BLaER1 treated with 17β-estradiol and CSF1 and Interleukin-3, amounts not matched to agents 10 nM and 100 nM (cell line): ENCODE measurements at regions not wholly inside any gene's neighbourhood (a gene's known extent, or its start where the extent isn't known, plus 50 kb on each side); places are given as distances from the start of the nearest gene placed in this dataset.

Experiments used
- H3K27ac ChIP-seq, 11 experiments: shearing (Covaris generic); formaldehyde crosslinking; 2 replicates each; pipeline ENCODE4 v1.8.1; 2022
- H3K27me3 ChIP-seq, 11 experiments: shearing (Covaris generic); formaldehyde crosslinking; 2 replicates each; pipeline ENCODE4 v1.8.1; 2022
- H3K36me3 ChIP-seq, 11 experiments: shearing (Covaris generic); formaldehyde crosslinking; 2 replicates each; pipeline ENCODE4 v1.8.1; 2022
- H3K4me1 ChIP-seq, 10 experiments: shearing (Covaris generic); formaldehyde crosslinking; 2 replicates each; pipeline ENCODE4 v1.8.1; 2022
- H3K4me2 ChIP-seq, 11 experiments: shearing (Covaris generic); formaldehyde crosslinking; 2 replicates each; pipeline ENCODE4 v1.8.1; 2022
- H3K4me3 ChIP-seq, 10 experiments: shearing (Covaris generic); formaldehyde crosslinking; 2 replicates each; pipeline ENCODE4 v1.8.1; 2022
- H3K9ac ChIP-seq, 11 experiments: shearing (Covaris generic); formaldehyde crosslinking; 2 replicates each; pipeline ENCODE4 v1.8.1; 2022
- H3K9me3 ChIP-seq, 11 experiments: shearing (Covaris generic); formaldehyde crosslinking; replicated peaks in 1 of 11; 2 replicates each; pipeline ENCODE4 v1.8.1; 2022
- H4K20me1 ChIP-seq, 11 experiments: shearing (Covaris generic); formaldehyde crosslinking; 2 replicates each; pipeline ENCODE4 v1.8.1; 2022
- Cebpa-rat ChIP-seq, 11 experiments: shearing (Covaris generic); IDR thresholded peaks; 2 replicates each; pipeline ENCODE4 v1.8.1; 2022

DNA sequence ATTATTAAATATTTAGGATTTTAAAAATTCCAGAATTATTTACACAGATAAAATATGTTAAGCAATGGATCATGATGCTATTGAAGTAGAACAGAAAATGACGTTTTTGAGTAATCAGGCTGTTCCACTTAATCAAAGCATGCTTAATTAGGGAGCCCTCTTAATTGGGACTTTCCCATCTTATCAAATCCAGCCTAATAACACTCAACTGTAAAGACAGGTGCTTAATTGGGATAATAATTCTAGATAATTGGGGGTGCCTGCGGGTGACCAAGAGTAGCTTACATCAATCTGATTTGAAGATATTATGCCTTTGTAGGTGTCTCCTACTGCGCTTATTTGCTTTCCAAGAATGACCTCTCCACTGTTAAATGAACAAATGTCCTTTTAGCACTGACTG, 742.2 kb upstream of the SLITRK6 start:
- Histone ChIP-seq H3K9ac (no peak overlapping the region), H3K36me3 (no peaks in the 10 kb centered on the region), H3K9me3 (no peaks in the 10 kb centered on the region), H4K20me1 (no peaks in the 10 kb centered on the region), H3K4me2 (no peak overlapping the region), H3K4me1 (no peaks in the 10 kb centered on the region), H3K27me3 (no peaks in the 10 kb centered on the region), H3K4me3 (no peak overlapping the region), H3K27ac (no peak overlapping the region)
- no peak for TF ChIP-seq Cebpa-rat (IDR thresholded peaks at IDR 0.05)

DNA sequence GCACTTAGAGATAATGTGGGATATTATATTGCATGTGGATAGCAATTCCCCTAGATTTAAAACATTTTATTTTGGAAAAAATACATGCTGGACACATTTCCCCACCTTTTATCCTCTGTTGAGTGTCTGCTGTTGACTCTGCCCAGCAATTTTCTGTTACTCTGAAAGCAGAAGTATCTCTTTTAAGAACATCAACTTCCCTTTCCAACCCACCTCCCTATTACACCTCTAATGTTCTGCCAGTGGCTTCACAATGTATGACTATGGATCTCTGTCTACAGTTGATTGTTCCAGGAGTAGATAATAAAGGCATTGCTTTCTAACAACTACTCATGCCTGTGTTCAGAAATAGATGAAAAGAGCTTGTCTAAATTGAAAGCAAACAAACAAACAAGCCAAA, 754.8 kb upstream of the SLITRK6 start:
- Histone ChIP-seq H4K20me1 (no peaks in the 10 kb centered on the region), H3K9ac (no peak overlapping the region), H3K36me3 (no peaks in the 10 kb centered on the region), H3K4me3 (no peak overlapping the region), H3K9me3 (peaks cover 0 to 7% (median 0%) of the 10 kb centered on the region in 11 experiments; a peak in 1 of 22 replicates), H3K4me1 (peaks cover 0 to 22% (median 11%) of the 10 kb centered on the region in 10 experiments; a peak in 12 of 20 replicates), H3K27ac (peak overlapping the region in 4 of 11 experiments; percentile 13 to 63 (median 46); a peak in 6 of 22 replicates), H3K4me2 (peak overlapping the region in 7 of 11 experiments; percentile 14 to 55 (median 38); a peak in 11 of 22 replicates), H3K27me3 (no peaks in the 10 kb centered on the region)
- no peak for TF ChIP-seq Cebpa-rat (IDR thresholded peaks at IDR 0.05)

DNA sequence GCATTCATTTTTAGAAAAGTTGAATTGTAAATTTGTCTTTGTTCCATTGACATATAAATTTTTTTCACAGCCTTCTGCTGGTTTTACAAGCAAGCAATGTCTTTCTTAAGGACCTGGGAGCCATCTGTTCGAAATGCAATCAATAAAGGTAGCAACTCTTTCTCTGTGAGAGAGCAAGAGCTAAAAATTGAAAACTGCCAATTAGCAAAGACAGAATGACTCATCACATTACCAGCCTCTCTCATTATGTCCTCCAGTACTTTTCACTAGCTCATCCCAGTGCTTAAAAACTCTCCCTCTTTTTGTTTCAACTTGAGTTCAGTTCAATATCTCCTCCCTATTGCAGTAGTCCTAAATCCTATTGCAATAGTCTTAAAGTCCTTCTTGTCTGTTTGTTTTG, 760.7 kb upstream of the SLITRK6 start:
- H4K20me1 ChIP-seq: no peaks in the 10 kb centered on the region
- H3K9me3 ChIP-seq: 0 out of 22 replicates have a peak, but pooled peaks cover 0 to 7% (median 0%) of the 10 kb centered on the region in 11 experiments
- H3K36me3 ChIP-seq: no peaks in the 10 kb centered on the region
- no peak for TF ChIP-seq Cebpa-rat (IDR thresholded peaks at IDR 0.05)
- H3K27ac ChIP-seq: no peak overlapping the region
- peaks cover 0 to 10% (median 1%) of the 10 kb centered on the region in 10 experiments; a peak in 6 of 20 replicates for H3K4me1 ChIP-seq
- no peak overlapping the region for H3K4me2 ChIP-seq
- no peak overlapping the region for H3K4me3 ChIP-seq
- H3K9ac ChIP-seq: no peak overlapping the region
- no peaks in the 10 kb centered on the region for H3K27me3 ChIP-seq

DNA sequence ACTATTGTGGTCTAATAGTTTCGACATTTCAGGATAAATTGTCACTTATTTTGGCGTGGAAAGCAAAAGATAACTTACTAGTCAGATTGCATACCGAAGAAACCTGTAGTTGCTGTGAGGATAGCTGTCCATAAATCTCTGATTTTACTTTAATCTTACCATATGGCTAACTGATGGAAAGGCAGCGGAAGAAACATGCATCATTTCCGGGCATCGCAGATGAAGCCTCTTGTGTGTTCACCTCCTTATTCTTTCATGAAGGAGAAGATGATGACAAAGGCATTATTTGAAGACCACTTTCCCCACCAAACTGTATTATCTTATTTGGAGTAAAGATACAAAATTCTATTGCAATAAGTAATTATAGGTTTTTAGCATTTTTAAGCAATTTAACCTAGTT, 763.6 kb upstream of the SLITRK6 start:
- Histone ChIP-seq H3K27me3 (no peaks in the 10 kb centered on the region), H3K36me3 (no peaks in the 10 kb centered on the region), H3K4me2 (peak overlapping the region in 2 of 11 experiments; percentile 3 to 52; a peak in 3 of 22 replicates), H3K4me3 (no peak overlapping the region), H3K9ac (no peak overlapping the region), H4K20me1 (no peaks in the 10 kb centered on the region), H3K27ac (no peak overlapping the region), H3K4me1 (peaks cover 0 to 10% (median 1%) of the 10 kb centered on the region in 10 experiments; a peak in 6 of 20 replicates), H3K9me3 (0 out of 22 replicates have a peak, but pooled peaks cover 0 to 6% (median 0%) of the 10 kb centered on the region in 11 experiments)
- TF ChIP-seq Cebpa-rat (IDR thresholded peaks at IDR 0.05): no peak

DNA sequence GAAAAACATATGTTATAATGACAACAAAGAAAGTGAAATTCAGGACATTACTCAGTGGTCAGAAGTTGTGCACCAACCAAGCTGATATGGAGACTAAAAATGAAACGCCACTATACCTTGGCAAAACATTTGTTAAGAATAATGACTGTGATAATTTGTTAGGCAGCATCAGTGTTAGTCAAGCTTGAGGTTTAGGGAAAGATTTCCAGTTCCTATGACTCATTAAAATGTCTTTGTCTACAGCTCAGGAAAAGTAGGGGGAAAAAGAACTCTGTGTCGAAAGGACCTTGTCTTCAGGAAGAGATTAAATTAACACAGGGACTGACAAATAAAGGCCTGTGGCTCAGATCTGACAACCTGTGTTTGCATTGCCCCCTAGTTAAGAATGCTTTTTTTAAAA, 764.1 kb upstream of the SLITRK6 start:
- no peaks in the 10 kb centered on the region for H3K27me3 ChIP-seq
- H3K9ac ChIP-seq: no peak overlapping the region

DNA sequence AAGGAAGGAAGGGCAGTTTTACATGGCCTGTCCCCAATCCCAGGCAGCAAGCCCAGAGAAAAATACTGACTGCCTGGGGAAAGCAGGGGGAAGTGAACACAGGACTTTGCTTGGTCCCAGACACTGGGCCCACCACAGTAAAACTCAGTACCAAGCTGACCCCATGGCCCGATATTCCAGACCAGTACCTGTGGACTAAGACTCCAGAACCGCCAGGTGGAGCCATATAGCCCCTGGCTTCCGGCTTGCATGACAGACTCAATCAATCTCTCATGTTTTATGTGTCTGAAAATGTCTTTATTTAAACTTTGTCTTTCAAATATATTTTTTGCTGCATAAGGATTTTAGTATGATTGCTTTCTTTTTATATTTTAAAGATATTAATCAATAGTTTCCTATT, 767.9 kb upstream of the SLITRK6 start:
- no peaks in the 10 kb centered on the region for H4K20me1 ChIP-seq
- H3K9ac ChIP-seq: no peak overlapping the region
- 0 out of 22 replicates have a peak, but pooled peaks cover 0 to 5% (median 0%) of the 10 kb centered on the region in 11 experiments for H3K9me3 ChIP-seq

More for the DNA sequence above, 764.1 kb upstream of the SLITRK6 start:
- Histone ChIP-seq H3K36me3 (no peaks in the 10 kb centered on the region), H3K4me3 (no peak overlapping the region), H3K4me1 (peaks cover 0 to 10% (median 1%) of the 10 kb centered on the region in 10 experiments; a peak in 6 of 20 replicates), H3K27ac (no peak overlapping the region), H4K20me1 (no peaks in the 10 kb centered on the region), H3K4me2 (peak overlapping the region in 4 of 11 experiments; percentile 3 to 52 (median 14); a peak in 4 of 22 replicates), H3K9me3 (0 out of 22 replicates have a peak, but pooled peaks cover 0 to 6% (median 0%) of the 10 kb centered on the region in 11 experiments)
- no peak for TF ChIP-seq Cebpa-rat (IDR thresholded peaks at IDR 0.05)

DNA sequence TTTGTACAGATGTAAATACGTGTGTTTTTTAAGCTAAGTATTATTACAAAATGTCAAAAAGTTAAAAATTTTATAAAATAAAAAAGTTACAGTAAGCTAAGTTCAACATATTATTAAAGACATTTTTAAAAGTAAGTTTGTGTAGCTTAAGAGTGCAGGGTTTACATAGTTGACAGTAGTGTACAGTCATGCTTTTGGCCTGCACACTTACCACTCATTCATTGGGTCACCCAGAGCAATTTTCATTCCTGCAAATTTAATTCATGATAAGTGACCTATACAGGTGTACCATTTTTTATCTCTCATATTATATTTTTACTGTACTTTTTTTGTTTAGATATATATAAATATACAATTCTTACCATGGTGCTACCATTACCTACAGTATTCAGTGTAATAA, 769.9 kb upstream of the SLITRK6 start:
- Histone ChIP-seq H3K4me2 (no peak overlapping the region), H3K9ac (no peak overlapping the region), H3K27me3 (no peaks in the 10 kb centered on the region), H4K20me1 (no peaks in the 10 kb centered on the region), H3K27ac (no peak overlapping the region), H3K9me3 (no peaks in the 10 kb centered on the region), H3K36me3 (no peaks in the 10 kb centered on the region), H3K4me1 (peaks cover 0 to 25% (median 18%) of the 10 kb centered on the region in 10 experiments; a peak in 17 of 20 replicates), H3K4me3 (no peak overlapping the region)
- no peak for TF ChIP-seq Cebpa-rat (IDR thresholded peaks at IDR 0.05)

More for the DNA sequence above, 767.9 kb upstream of the SLITRK6 start:
- Histone ChIP-seq H3K4me1 (peaks cover 0 to 23% (median 15%) of the 10 kb centered on the region in 10 experiments; a peak in 17 of 20 replicates), H3K4me3 (no peak overlapping the region), H3K36me3 (no peaks in the 10 kb centered on the region), H3K4me2 (no peak overlapping the region), H3K27ac (no peak overlapping the region), H3K27me3 (no peaks in the 10 kb centered on the region)
- TF ChIP-seq Cebpa-rat (IDR thresholded peaks at IDR 0.05): no peak

DNA sequence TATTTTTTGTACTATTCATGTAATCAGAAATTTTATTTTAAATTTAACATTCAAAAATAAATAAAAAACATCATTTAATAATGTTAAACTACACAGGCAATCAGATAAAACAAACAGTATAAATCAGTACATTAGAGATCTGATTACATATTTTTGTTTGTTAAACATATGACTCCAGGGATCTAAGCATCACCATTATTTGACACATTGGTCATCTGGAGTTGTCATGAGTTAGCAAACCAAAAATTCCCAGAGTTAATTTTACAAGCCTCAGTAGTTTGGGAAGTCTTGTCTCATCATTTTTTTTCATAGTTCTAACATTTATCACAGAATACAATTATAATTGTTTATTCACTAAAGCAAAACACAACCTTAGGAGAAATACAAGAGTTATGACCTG, 770.8 kb upstream of the SLITRK6 start:
- no peaks in the 10 kb centered on the region for H3K27me3 ChIP-seq
- no peaks in the 10 kb centered on the region for H3K9me3 ChIP-seq
- H3K4me1 ChIP-seq: peaks cover 0 to 25% (median 18%) of the 10 kb centered on the region in 10 experiments; a peak in 17 of 20 replicates
- H3K4me2 ChIP-seq: no peak overlapping the region
- TF ChIP-seq Cebpa-rat (IDR thresholded peaks at IDR 0.05): no peak
- H3K27ac ChIP-seq: no peak overlapping the region
- H3K9ac ChIP-seq: no peak overlapping the region
- no peaks in the 10 kb centered on the region for H3K36me3 ChIP-seq
- no peak overlapping the region for H3K4me3 ChIP-seq
- no peaks in the 10 kb centered on the region for H4K20me1 ChIP-seq

DNA sequence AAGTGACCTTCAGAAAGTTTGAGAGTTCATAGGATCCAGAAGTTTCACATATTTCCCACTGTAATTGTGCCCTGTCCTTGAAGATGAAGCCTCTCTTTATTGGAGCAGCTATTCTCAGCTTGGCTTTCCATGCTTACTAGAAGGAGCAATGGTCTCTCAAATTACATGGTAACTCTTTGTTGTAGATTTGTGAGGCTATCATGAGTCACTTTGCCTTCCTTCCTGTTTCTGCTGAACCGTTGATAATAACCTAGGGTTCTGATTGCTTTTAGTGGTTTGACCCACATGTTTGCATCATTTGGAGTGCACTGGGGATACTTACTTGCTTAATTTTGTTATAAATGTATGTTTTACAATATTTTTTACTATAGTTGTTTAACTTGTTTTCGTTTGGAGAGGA, 772.9 kb upstream of the SLITRK6 start:
- Histone ChIP-seq H3K27ac (peak overlapping the region in 9 of 11 experiments; percentile 48 to 78 (median 66); a peak in 18 of 22 replicates), H3K27me3 (no peaks in the 10 kb centered on the region), H3K4me2 (peak overlapping the region; percentile 25 to 79 (median 57); a peak in 20 of 22 replicates), H4K20me1 (no peaks in the 10 kb centered on the region), H3K36me3 (no peaks in the 10 kb centered on the region), H3K9ac (peak overlapping the region in 2 of 11 experiments; percentile 34 to 36; a peak in 2 of 22 replicates), H3K9me3 (no peaks in the 10 kb centered on the region), H3K4me1 (peaks cover 0 to 25% (median 18%) of the 10 kb centered on the region in 10 experiments; a peak in 17 of 20 replicates), H3K4me3 (no peak overlapping the region)
- 0 out of 22 replicates have a peak, but pooled peaks of 1 of the 11 experiments have one; percentile 28 for TF ChIP-seq Cebpa-rat (IDR thresholded peaks at IDR 0.05)
